Mammary epithelial cell (primary cell): ENCODE measurements at regions not wholly inside any gene's neighbourhood (a gene's known extent, or its start where the extent isn't known, plus 50 kb on each side); places are given as distances from the start of the nearest gene placed in this dataset.

Experiments
- CTCF ChIP-seq, 2 donors: IDR thresholded peaks in 1 of 2; conservative IDR thresholded peaks in 1 of 2; 2 replicates each; pipeline ENCODE4 v1.5.1; 2011 to 2012; ENCODE audit warnings: inconsistent platforms in 2 of 2, low read length in 2 of 2, mild to moderate bottlenecking in 2 of 2, control low read depth in 1 of 2, low read depth in 1 of 2; ENCODE audit not compliant: insufficient read depth in 1 of 2; ENCODE audit errors: extremely low read depth in 1 of 2
- EZH2 ChIP-seq: IDR thresholded peaks from 2 replicates; pipeline ENCODE4 v1.6.1; 2012; ENCODE audit warnings: low read length, inconsistent platforms, borderline replicate concordance

GRCh38 chr5:73381590-73382400, 66.8 kb downstream of the FOXD1 start:
- no peak for TF ChIP-seq CTCF (conservative IDR thresholded peaks at IDR 0.05 in 1 of 2, IDR thresholded peaks at IDR 0.05 in 1 of 2; ENCODE audit: extremely low read depth in 1 of 2, insufficient read depth in 1 of 2, low read depth in 1 of 2, low read length in 2 of 2)
- no peak for TF ChIP-seq EZH2
